ENCODE measurements at regions not wholly inside any gene's neighbourhood (a gene's known extent, or its start where the extent isn't known, plus 50 kb on each side); places are given as distances from the start of the nearest gene placed in this dataset.

DNA sequence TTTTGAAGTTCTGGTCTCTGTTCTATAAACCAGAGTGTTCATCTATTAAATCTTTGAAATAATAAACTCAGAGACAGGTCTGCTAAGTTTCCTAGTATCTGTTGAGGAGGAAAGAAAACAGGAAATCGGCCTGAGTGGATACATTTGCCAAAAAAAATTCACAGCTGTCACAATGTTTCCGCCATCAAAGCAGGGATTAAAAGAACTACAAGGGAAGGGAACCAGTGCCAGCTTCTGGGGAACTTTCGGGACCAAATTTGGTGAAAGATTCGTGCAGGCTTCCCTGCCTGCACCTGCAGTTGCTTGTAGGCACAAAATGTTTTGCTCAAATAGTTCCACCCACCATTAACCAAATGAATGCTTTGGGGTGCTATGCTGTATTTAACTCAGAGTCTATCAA lies 267.5 kb downstream of the MSX2 start:
- TF ChIP-seq, protein P1, sequence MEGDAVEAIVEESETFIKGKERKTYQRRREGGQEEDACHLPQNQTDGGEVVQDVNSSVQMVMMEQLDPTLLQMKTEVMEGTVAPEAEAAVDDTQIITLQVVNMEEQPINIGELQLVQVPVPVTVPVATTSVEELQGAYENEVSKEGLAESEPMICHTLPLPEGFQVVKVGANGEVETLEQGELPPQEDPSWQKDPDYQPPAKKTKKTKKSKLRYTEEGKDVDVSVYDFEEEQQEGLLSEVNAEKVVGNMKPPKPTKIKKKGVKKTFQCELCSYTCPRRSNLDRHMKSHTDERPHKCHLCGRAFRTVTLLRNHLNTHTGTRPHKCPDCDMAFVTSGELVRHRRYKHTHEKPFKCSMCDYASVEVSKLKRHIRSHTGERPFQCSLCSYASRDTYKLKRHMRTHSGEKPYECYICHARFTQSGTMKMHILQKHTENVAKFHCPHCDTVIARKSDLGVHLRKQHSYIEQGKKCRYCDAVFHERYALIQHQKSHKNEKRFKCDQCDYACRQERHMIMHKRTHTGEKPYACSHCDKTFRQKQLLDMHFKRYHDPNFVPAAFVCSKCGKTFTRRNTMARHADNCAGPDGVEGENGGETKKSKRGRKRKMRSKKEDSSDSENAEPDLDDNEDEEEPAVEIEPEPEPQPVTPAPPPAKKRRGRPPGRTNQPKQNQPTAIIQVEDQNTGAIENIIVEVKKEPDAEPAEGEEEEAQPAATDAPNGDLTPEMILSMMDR (IDR thresholded peaks at IDR 0.05), result no peak
- no peak for TF ChIP-seq POLR2A (IDR thresholded peaks at IDR 0.05)

Measured in lower leg skin (tissue), 3 donors.